Mucosa of rectum (tissue), 2 donors: ENCODE measurements at regions not wholly inside any gene's neighbourhood (a gene's known extent, or its start where the extent isn't known, plus 50 kb on each side); places are given as distances from the start of the nearest gene placed in this dataset.
"Not testable (repeated sequence)": the region's sequence is repeated elsewhere in the genome, so short reads cannot be mapped to it uniquely, and the experiment has no call there.

Experiments
- H3K27ac ChIP-seq, 2 donors: one replicate each; pipeline ENCODE4 v1.7.0; 2013; ENCODE audit warnings: inconsistent platforms in 2 of 2, low read depth in 2 of 2, low read length in 2 of 2
- H3K27me3 ChIP-seq, 2 donors: one replicate each; pipeline ENCODE4 v1.7.0; 2013; ENCODE audit warnings: low read length in 2 of 2; ENCODE audit not compliant: control insufficient read depth in 2 of 2, insufficient read depth in 2 of 2
- H3K36me3 ChIP-seq, 2 donors: one replicate each; pipeline ENCODE4 v1.7.0; 2013; ENCODE audit warnings: low read length in 2 of 2; ENCODE audit not compliant: control insufficient read depth in 2 of 2, insufficient read depth in 2 of 2
- H3K4me1 ChIP-seq, 2 donors: one replicate each; pipeline ENCODE4 v1.7.0; 2013; ENCODE audit warnings: low read length in 2 of 2, mild to moderate bottlenecking in 1 of 2; ENCODE audit not compliant: control insufficient read depth in 2 of 2, insufficient read depth in 2 of 2
- H3K4me3 ChIP-seq, 2 donors: one replicate each; pipeline ENCODE4 v1.7.0; 2013; ENCODE audit warnings: low read length in 2 of 2
- H3K9ac ChIP-seq, 2 donors: one replicate each; pipeline ENCODE4 v1.7.0; 2013; ENCODE audit warnings: low read length in 2 of 2, low read depth in 1 of 2, mild to moderate bottlenecking in 1 of 2
- H3K9me3 ChIP-seq, 2 donors: one replicate each; pipeline ENCODE4 v1.7.0; 2013; ENCODE audit warnings: low read length in 2 of 2; ENCODE audit not compliant: control insufficient read depth in 2 of 2
- donor health status: healthy.
- donor health status: Normal muscosa, but diverticular disease.

- no peaks in the 10 kb centered on the region for H3K27me3 ChIP-seq
Measured at GRCh38 chr5:145025775-145026174, 809.4 kb downstream of the PRELID2 start.

GRCh38 chr5:145015146-145015545 is 820.0 kb downstream of the PRELID2 start:
- Histone ChIP-seq H3K4me1 (no peaks in the 10 kb centered on the region), H3K27me3 (no peaks in the 10 kb centered on the region), H3K36me3 (no peaks in the 10 kb centered on the region), H3K4me3 (no peak overlapping the region), H3K27ac (no peak overlapping the region), H3K9me3 (no peaks in the 10 kb centered on the region), H3K9ac (no peak overlapping the region)

More at GRCh38 chr5:145025775-145026174, 809.4 kb downstream of the PRELID2 start:
- Histone ChIP-seq H3K9ac (no peak overlapping the region), H3K27ac (no peak overlapping the region), H3K4me3 (no peak overlapping the region), H3K9me3 (no peaks in the 10 kb centered on the region), H3K36me3 (no peaks in the 10 kb centered on the region), H3K4me1 (no peaks in the 10 kb centered on the region)

DNA sequence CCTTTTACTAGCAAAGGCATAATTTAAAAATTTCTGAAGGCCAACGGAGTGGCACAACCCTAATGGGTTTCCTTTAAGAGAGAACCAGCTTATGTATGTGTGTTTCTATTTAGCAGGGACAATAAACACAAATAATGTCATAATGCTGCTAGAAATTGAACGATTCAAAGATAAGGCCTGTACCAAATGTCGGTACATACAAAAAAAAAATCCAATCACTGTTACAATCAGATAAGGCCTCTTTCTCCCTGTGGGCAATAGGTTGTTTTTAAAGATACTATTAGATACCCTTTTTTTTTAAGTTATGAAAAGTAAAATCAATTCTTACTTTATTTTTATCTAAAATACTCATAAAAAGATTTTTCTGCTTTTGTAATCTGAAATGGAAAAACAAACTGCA is 821.0 kb downstream of the PRELID2 start:
- H3K27ac ChIP-seq, result no peak overlapping the region
- H3K9me3 ChIP-seq, result no peaks in the 10 kb centered on the region
- no peaks in the 10 kb centered on the region for H3K36me3 ChIP-seq
- no peaks in the 10 kb centered on the region for H3K4me1 ChIP-seq
- no peaks in the 10 kb centered on the region for H3K27me3 ChIP-seq
- no peak overlapping the region for H3K9ac ChIP-seq
- no peak overlapping the region for H3K4me3 ChIP-seq

DNA sequence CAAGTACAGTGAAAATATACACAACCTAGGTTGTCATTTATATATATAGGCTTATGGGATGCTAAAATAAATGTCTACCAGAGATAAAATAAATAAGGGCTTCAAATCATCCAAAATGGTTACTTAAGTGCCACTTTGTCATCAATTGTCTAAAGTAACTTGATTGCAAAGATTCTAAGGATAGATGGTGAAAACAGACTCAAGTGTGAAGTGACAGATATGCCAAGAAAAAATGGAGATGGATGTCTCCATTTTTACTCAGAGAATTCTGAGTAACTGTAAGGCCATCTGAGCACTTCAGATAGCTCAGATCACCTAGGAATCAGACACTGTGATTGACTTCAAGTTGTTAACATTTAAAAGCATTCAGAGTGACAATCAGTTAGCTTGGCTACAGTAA is 824.3 kb downstream of the PRELID2 start:
- Histone ChIP-seq H3K4me1 (no peaks in the 10 kb centered on the region), H3K27me3 (no peaks in the 10 kb centered on the region), H3K9me3 (no peaks in the 10 kb centered on the region), H3K4me3 (no peak overlapping the region), H3K9ac (no peak overlapping the region), H3K36me3 (no peaks in the 10 kb centered on the region), H3K27ac (no peak overlapping the region)

DNA sequence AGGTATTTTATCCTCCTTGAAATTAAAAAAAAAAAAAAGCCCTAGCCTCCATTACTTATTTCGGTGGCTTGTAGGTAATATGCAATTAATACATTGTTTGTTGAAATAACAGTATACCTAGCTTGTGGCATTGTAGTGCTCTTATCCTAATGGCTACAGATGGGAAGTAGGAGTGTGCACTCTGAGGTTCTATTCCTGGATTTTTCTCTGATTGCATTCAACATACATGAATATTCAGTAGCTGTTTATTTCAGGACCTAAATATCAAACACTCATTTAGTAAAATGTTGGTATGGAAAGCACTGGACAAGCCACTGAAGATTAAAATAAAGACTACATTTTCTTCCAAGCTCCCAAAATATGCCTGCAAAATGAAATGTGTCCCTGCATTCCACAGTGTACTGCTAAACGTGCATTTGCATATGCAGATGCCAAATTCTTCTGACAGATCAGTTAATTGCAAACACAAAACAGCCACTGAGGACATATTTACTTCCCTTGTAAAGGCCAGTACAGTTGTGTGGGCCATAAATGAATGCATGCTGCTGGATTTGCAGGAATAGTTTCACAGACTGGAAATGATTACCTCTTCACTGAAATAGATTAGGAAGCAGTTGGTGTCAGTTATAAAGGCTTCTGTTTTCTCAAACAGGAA is 826.1 kb downstream of the PRELID2 start:
- Histone ChIP-seq H3K9ac (no peak overlapping the region), H3K27me3 (no peaks in the 10 kb centered on the region), H3K27ac (no peak overlapping the region), H3K9me3 (no peaks in the 10 kb centered on the region), H3K4me3 (no peak overlapping the region), H3K36me3 (no peaks in the 10 kb centered on the region), H3K4me1 (no peaks in the 10 kb centered on the region)

DNA sequence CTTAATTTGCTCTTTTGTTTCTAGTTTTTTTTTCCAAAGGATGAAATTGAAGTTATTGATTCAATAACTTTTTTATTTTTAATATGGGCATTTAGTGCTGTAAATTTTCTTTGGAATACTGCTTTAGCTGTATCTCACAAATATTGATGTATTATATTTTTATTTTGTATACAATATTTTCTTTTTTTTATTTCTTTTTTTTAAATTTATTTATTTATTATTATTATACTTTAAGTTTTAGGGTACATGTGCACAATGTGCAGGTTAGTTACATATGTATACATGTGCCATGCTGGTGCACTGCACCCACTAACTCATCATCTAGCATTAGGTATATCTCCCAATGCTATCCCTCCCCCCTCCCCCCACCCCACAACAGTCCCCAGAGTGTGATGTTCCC is 823.7 kb downstream of the KCTD16 start:
- H3K36me3 ChIP-seq, H3K9me3 ChIP-seq, H3K4me1 ChIP-seq, H3K27me3 ChIP-seq, H3K9ac ChIP-seq, H3K27ac ChIP-seq, H3K4me3 ChIP-seq: not testable (repeated sequence)

DNA sequence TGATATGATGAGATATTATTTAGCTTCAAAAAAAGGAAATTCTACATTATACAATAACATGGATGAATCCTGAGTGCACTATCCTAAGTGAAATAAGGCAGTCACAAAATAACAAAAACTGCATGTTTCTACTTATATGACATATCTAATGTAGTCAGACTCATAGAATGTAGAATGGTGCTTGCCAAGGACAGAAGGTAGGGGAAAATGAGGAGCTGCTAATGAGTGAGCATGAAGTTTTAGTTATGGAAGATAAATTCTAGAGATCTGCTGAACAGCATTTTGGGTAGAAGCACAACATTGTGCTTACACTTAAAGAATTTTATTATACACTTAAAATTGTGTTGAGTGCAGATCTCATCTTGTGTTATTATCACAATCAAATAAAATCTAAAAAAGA is 812.4 kb downstream of the KCTD16 start:
- Histone ChIP-seq H3K27ac (no peak overlapping the region), H3K4me1 (no peaks in the 10 kb centered on the region), H3K27me3 (no peaks in the 10 kb centered on the region), H3K4me3 (no peak overlapping the region), H3K36me3 (no peaks in the 10 kb centered on the region), H3K9me3 (no peaks in the 10 kb centered on the region), H3K9ac (no peak overlapping the region)

DNA sequence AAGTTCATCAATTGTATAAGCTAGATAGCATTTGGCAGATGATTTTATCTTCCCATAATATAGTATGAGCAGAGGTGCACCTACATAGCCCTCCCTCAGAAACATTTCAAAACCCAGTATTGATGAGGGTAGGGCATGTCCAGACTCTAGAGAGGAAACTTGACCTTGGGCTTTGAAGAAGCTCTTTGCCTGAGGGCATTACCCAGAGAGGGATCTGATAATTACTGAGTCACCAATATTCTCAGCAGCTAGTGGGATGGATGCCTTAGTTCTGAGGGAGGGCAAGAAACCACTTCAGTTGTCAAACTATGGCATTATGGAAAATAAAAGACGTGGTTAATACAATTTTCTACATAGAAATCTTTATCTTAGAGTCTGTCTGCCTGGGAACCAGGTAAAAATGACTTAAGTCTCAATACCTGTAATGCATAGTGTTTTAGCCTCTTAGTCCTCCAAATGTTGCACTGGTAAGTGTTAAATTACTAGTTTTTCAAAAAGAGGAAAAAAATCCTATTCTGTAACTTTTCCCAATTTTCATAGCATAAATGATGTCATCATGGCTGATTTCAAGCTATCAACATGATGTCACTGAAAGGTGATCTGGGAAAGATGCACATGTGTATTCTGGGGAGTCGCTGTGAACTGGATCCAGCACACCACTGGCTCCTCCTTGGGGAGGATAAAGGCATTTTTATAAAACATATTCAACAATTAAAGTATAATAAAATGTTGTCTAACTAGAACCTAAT is 809.0 kb downstream of the KCTD16 start:
- Histone ChIP-seq H3K4me3 (no peak overlapping the region), H3K27ac (no peak overlapping the region), H3K4me1 (no peaks in the 10 kb centered on the region), H3K36me3 (no peaks in the 10 kb centered on the region), H3K27me3 (no peaks in the 10 kb centered on the region), H3K9me3 (no peaks in the 10 kb centered on the region), H3K9ac (no peak overlapping the region)

DNA sequence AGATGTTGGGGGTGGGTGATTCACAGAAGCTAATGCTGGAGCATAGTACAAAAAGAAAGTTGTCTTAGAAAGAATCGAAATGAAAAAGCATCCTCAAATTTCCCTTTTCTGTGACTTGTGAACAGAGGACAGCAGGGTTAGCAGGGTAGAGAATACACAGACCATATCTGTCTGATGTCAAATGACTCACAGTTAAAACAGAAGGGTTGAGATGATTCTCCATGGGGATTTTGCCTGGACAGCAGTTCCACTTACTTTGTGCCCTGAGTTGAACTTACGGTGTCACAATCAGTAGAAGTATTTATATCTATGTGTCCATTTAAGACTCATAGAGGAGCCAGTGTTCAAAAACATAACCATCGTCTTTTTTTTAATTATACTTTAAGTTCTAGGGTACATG is 801.6 kb downstream of the KCTD16 start:
- no peak overlapping the region for H3K27ac ChIP-seq
- H3K4me1 ChIP-seq, result no peaks in the 10 kb centered on the region
- H3K9ac ChIP-seq, result no peak overlapping the region
- no peaks in the 10 kb centered on the region for H3K27me3 ChIP-seq
- no peak overlapping the region for H3K4me3 ChIP-seq
- no peaks in the 10 kb centered on the region for H3K36me3 ChIP-seq
- no peaks in the 10 kb centered on the region for H3K9me3 ChIP-seq

- H3K36me3 ChIP-seq, result no peaks in the 10 kb centered on the region
- H3K9me3 ChIP-seq, result no peaks in the 10 kb centered on the region
- no peaks in the 10 kb centered on the region for H3K4me1 ChIP-seq
- no peak overlapping the region for H3K4me3 ChIP-seq
- no peak overlapping the region for H3K9ac ChIP-seq
- no peak overlapping the region for H3K27ac ChIP-seq
- H3K27me3 ChIP-seq, result no peaks in the 10 kb centered on the region
Measured at GRCh38 chr5:144971108-144971850, 800.6 kb downstream of the KCTD16 start.
